ENCODE measurements at regions not wholly inside any gene's neighbourhood (a gene's known extent, or its start where the extent isn't known, plus 50 kb on each side); places are given as distances from the start of the nearest gene placed in this dataset.

DNA sequence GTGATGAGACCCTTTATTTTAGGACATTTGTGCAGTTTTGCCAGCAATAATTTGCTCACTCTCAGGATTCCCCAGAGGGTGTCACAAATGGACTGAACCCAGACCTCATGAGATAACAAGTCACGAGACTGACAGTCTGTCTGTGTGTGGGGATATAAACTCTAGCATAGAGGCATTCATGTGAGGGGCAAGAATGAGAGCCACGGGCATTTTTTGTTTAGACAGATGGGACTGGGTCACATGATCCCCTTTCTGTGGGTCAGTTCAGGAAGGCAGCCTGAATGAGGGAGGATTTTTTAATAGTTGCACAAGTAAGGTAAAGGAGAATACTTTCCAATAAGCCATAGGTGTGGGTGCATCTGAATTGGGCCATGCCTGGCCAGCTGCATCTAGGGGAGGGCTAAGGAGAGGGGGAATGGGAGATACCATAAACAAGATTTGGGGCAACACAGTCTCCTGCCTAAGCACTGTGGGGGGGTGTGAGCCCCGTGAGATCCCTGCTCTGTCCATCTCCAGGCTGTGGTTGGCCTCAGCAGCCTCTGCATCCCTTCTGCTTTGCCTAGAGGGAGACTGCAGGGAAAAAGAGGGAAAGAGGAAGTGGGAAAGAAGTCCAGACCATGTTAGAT is 66.6 kb downstream of the NAV1 start (continued):
- TF ChIP-seq, protein P1, sequence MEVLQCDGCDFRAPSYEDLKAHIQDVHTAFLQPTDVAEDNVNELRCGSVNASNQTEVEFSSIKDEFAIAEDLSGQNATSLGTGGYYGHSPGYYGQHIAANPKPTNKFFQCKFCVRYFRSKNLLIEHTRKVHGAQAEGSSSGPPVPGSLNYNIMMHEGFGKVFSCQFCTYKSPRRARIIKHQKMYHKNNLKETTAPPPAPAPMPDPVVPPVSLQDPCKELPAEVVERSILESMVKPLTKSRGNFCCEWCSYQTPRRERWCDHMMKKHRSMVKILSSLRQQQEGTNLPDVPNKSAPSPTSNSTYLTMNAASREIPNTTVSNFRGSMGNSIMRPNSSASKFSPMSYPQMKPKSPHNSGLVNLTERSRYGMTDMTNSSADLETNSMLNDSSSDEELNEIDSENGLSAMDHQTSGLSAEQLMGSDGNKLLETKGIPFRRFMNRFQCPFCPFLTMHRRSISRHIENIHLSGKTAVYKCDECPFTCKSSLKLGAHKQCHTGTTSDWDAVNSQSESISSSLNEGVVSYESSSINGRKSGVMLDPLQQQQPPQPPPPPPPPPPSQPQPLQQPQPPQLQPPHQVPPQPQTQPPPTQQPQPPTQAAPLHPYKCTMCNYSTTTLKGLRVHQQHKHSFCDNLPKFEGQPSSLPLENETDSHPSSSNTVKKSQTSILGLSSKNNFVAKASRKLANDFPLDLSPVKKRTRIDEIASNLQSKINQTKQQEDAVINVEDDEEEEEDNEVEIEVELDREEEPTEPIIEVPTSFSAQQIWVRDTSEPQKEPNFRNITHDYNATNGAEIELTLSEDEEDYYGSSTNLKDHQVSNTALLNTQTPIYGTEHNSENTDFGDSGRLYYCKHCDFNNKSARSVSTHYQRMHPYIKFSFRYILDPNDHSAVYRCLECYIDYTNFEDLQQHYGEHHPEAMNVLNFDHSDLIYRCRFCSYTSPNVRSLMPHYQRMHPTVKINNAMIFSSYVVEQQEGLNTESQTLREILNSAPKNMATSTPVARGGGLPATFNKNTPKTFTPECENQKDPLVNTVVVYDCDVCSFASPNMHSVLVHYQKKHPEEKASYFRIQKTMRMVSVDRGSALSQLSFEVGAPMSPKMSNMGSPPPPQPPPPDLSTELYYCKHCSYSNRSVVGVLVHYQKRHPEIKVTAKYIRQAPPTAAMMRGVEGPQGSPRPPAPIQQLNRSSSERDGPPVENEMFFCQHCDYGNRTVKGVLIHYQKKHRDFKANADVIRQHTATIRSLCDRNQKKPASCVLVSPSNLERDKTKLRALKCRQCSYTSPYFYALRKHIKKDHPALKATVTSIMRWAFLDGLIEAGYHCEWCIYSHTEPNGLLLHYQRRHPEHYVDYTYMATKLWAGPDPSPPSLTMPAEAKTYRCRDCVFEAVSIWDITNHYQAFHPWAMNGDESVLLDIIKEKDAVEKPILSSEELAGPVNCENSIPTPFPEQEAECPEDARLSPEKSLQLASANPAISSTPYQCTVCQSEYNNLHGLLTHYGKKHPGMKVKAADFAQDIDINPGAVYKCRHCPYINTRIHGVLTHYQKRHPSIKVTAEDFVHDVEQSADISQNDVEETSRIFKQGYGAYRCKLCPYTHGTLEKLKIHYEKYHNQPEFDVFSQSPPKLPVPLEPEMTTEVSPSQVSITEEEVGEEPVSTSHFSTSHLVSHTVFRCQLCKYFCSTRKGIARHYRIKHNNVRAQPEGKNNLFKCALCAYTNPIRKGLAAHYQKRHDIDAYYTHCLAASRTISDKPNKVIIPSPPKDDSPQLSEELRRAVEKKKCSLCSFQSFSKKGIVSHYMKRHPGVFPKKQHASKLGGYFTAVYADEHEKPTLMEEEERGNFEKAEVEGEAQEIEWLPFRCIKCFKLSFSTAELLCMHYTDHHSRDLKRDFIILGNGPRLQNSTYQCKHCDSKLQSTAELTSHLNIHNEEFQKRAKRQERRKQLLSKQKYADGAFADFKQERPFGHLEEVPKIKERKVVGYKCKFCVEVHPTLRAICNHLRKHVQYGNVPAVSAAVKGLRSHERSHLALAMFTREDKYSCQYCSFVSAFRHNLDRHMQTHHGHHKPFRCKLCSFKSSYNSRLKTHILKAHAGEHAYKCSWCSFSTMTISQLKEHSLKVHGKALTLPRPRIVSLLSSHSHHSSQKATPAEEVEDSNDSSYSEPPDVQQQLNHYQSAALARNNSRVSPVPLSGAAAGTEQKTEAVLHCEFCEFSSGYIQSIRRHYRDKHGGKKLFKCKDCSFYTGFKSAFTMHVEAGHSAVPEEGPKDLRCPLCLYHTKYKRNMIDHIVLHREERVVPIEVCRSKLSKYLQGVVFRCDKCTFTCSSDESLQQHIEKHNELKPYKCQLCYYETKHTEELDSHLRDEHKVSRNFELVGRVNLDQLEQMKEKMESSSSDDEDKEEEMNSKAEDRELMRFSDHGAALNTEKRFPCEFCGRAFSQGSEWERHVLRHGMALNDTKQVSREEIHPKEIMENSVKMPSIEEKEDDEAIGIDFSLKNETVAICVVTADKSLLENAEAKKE (CRISPR knock-in tag; IDR thresholded peaks at IDR 0.05), result no peak
- no peak for TF ChIP-seq ZNF114 (CRISPR knock-in tag; IDR thresholded peaks at IDR 0.05)
- TF ChIP-seq POLR2AphosphoS5 (IDR thresholded peaks at IDR 0.05; ENCODE audit: low read depth), result no peak
- no peak for TF ChIP-seq CREB1 (CRISPR knock-in tag; IDR thresholded peaks at IDR 0.05; ENCODE audit: low read depth)
- TF ChIP-seq NANOG (IDR thresholded peaks at IDR 0.05; ENCODE audit: borderline replicate concordance), result no peak
- no peak for TF ChIP-seq EZH2phosphoT487 (IDR thresholded peaks at IDR 0.05; ENCODE audit: unreplicated experiment)
- TF ChIP-seq STAT1 (IDR thresholded peaks at IDR 0.05; ENCODE audit: unreplicated experiment), result no peak

DNA sequence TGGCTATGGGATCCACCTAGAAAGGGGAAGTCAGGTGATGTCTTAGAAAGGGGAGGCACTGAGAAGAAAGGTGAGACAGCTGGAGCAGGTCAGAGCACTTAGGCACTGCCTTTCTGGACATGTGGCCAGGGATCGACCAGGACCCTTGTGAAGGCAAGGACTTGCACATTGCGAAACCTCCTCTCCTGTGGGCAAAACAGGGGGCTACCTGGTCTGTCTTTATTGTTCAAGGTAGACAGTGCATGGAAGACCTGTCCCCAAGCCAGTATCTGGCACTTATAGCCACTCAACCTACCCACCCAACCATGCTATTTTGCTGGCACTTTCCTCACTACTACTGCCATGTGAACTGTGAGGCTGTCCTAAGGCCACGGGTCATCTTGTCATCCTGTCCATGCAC is 67.2 kb downstream of the NAV1 start:
- Histone ChIP-seq H3K36me3 (ENCODE audit: insufficient read depth) (no peaks in the 10 kb centered on the region), H3K27ac (ENCODE audit: low read depth) (no peak overlapping the region), H4K20me1 (replicated peaks; ENCODE audit: insufficient read depth) (no peaks in the 10 kb centered on the region), H3K4me1 (ENCODE audit: insufficient read depth) (no peaks in the 10 kb centered on the region), H3K4me2 (no peak overlapping the region), H3K27me3 (ENCODE audit: insufficient read depth) (no peaks in the 10 kb centered on the region), H2AFZ (no peak overlapping the region), H3K79me2 (replicated peaks; ENCODE audit: insufficient read depth) (no peaks in the 10 kb centered on the region), H3K9me2 (ENCODE audit: insufficient read depth) (no peaks in the 10 kb centered on the region), H3K4me3 (no peak overlapping the region), H3F3A (replicated peaks; ENCODE audit: low read depth) (no peaks in the 10 kb centered on the region)
- Mint-ChIP-seq H3K4me1 (no peaks in the 10 kb centered on the region; the same call in 2 of the 3 replicates), H3K4me3 (no peak overlapping the region), H3K9me3 (no peaks in the 10 kb centered on the region), H3K36me3 (ENCODE audit: low read depth) (no peaks in the 10 kb centered on the region), H3K27me3 (ENCODE audit: insufficient read depth, low read depth, poor library complexity) (peaks cover 12% of the 10 kb centered on the region), H3K27ac (no peak overlapping the region)
- DNase-seq (ENCODE audit: low spot score) (no peak), ATAC-seq (no peak)
- TF ChIP-seq ZNF114 (CRISPR knock-in tag; IDR thresholded peaks at IDR 0.05) (no peak), STAT1 (IDR thresholded peaks at IDR 0.05; ENCODE audit: unreplicated experiment) (no peak), JUNB (IDR thresholded peaks at IDR 0.05; ENCODE audit: unreplicated experiment) (no peak), ZNF331 (CRISPR knock-in tag; IDR thresholded peaks at IDR 0.05; ENCODE audit: low read depth) (no peak)
- TF ChIP-seq, protein P1 (CRISPR knock-in tag; IDR thresholded peaks at IDR 0.05), result no peak
